SJCRH30 (cell line): ENCODE measurements at regions not wholly inside any gene's neighbourhood (a gene's known extent, or its start where the extent isn't known, plus 50 kb on each side); places are given as distances from the start of the nearest gene placed in this dataset.
"Not testable (repeated sequence)": the region's sequence is repeated elsewhere in the genome, so short reads cannot be mapped to it uniquely, and the experiment has no call there.

ENCODE experiments used
- DNase-seq, 2 experiments: peaks; one replicate each; pipeline ENCODE4 v3.0.0-alpha.2; 2015 to 2020
- H3K27ac ChIP-seq: fragments of 250-450 bp; sonication (Bioruptor Pico); 2 replicates; pipeline ENCODE4 v1.5.1; 2020; ENCODE audit warnings: mild to moderate bottlenecking, moderate library complexity
- H3K27me3 ChIP-seq: fragments of 250-450 bp; sonication (Bioruptor Pico); 2 replicates; pipeline ENCODE4 v1.5.1; 2020; ENCODE audit warnings: mild to moderate bottlenecking, moderate library complexity
- H3K36me3 ChIP-seq: fragments of 250-450 bp; sonication (Bioruptor Pico); 2 replicates; pipeline ENCODE4 v1.5.1; 2020; ENCODE audit warnings: mild to moderate bottlenecking, moderate library complexity
- H3K4me1 ChIP-seq: fragments of 250-450 bp; sonication (Bioruptor Pico); 2 replicates; pipeline ENCODE4 v1.5.1; 2020; ENCODE audit warnings: mild to moderate bottlenecking, moderate library complexity
- H3K4me3 ChIP-seq: fragments of 250-450 bp; sonication (Bioruptor Pico); 2 replicates; pipeline ENCODE4 v1.5.1; 2020; ENCODE audit warnings: mild to moderate bottlenecking, moderate library complexity
- H3K9me3 ChIP-seq: fragments of 250-450 bp; sonication (Bioruptor Pico); replicated peaks from 2 replicates; pipeline ENCODE4 v1.5.1; 2020; ENCODE audit warnings: mild to moderate bottlenecking, moderate library complexity

GRCh38 chr10:130507461-130507860 lies 371.3 kb downstream of the GLRX3 start:
- H3K27ac ChIP-seq = no peak overlapping the region
- no peaks in the 10 kb centered on the region for H3K4me1 ChIP-seq
- H3K9me3 ChIP-seq = no peaks in the 10 kb centered on the region
- H3K27me3 ChIP-seq = no peaks in the 10 kb centered on the region
- H3K36me3 ChIP-seq = no peaks in the 10 kb centered on the region
- DNase-seq = no peak
- H3K4me3 ChIP-seq = no peak overlapping the region

DNA sequence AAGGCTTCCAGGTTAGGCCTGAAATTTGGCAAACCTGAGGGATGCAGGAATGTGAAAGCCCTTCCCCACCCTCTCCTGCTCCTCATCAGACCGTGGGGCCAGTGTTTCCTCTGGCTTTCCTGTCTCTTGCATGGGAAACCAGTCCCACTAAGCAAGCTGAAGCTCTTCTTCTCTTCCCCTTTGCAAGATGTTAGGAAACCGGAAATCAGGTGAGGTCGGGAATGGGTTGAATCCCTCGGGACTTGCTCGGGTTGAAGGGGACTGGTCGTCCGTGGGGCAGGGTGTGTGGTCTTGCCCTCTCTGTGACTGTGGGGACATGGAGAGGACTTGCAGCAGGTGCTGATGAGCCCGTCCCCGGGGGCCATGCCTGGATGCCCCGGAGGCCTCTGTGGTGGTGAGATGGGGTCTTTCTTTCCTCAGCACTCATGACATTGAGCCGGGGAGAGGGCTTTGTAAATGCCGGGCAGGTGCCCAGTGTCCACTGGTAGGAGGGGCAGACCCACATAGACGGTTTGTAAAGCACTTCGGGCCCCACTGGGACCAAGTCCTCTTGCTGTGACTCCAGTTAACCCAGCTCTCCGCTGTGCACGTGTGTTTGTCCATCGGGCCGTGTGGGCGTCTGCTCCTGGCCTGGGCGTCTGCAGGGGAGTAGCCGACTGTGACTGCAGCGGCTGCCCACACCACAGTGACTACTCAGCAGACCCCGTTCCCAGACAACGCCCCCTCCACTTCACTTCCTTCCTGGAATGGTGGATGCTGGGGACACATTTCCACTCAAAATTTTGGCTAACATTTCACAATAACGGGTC lies 373.9 kb downstream of the GLRX3 start:
- H3K4me3 ChIP-seq = no peak overlapping the region
- H3K27ac ChIP-seq = no peak overlapping the region
- no peaks in the 10 kb centered on the region for H3K4me1 ChIP-seq
- H3K27me3 ChIP-seq = no peaks in the 10 kb centered on the region
- DNase-seq = no peak
- H3K36me3 ChIP-seq = no peaks in the 10 kb centered on the region
- no peaks in the 10 kb centered on the region for H3K9me3 ChIP-seq

DNA sequence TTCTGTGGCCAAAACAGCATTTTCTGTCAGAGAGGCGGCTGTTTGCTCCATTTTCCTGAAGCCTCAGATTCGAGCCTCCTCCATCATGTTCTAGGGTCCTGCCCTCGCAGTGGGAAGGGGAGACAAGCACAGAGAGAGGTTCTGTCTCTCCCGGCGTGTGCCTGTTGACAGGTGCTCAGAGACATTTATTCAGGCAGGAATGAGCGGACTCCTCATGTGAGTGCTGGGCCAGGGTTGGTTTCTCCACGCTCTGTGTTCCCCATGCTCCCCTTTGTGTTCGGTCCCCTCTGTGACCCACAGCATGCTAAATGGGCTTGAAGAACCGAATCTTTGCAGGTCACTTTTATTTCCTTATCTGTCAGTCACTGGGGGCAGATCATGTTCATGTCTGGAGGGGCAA lies 374.6 kb downstream of the GLRX3 start:
- no peaks in the 10 kb centered on the region for H3K4me1 ChIP-seq
- no peaks in the 10 kb centered on the region for H3K36me3 ChIP-seq
- H3K9me3 ChIP-seq = no peaks in the 10 kb centered on the region
- no peak for DNase-seq
- no peak overlapping the region for H3K27ac ChIP-seq
- no peak overlapping the region for H3K4me3 ChIP-seq
- no peaks in the 10 kb centered on the region for H3K27me3 ChIP-seq

- H3K4me1 ChIP-seq = no peaks in the 10 kb centered on the region
- no peaks in the 10 kb centered on the region for H3K9me3 ChIP-seq
- DNase-seq = no peak
- H3K27ac ChIP-seq = no peak overlapping the region
- H3K36me3 ChIP-seq = no peaks in the 10 kb centered on the region
- H3K27me3 ChIP-seq = no peaks in the 10 kb centered on the region
- no peak overlapping the region for H3K4me3 ChIP-seq
Observed at GRCh38 chr10:130511766-130512165, 375.6 kb downstream of the GLRX3 start.

- no peaks in the 10 kb centered on the region for H3K4me1 ChIP-seq
- no peak for DNase-seq
- no peaks in the 10 kb centered on the region for H3K27me3 ChIP-seq
- H3K27ac ChIP-seq = no peak overlapping the region
- H3K36me3 ChIP-seq = no peaks in the 10 kb centered on the region
- no peak overlapping the region for H3K4me3 ChIP-seq
- no peaks in the 10 kb centered on the region for H3K9me3 ChIP-seq
Observed at GRCh38 chr10:130512936-130513335, 376.7 kb downstream of the GLRX3 start.

DNA sequence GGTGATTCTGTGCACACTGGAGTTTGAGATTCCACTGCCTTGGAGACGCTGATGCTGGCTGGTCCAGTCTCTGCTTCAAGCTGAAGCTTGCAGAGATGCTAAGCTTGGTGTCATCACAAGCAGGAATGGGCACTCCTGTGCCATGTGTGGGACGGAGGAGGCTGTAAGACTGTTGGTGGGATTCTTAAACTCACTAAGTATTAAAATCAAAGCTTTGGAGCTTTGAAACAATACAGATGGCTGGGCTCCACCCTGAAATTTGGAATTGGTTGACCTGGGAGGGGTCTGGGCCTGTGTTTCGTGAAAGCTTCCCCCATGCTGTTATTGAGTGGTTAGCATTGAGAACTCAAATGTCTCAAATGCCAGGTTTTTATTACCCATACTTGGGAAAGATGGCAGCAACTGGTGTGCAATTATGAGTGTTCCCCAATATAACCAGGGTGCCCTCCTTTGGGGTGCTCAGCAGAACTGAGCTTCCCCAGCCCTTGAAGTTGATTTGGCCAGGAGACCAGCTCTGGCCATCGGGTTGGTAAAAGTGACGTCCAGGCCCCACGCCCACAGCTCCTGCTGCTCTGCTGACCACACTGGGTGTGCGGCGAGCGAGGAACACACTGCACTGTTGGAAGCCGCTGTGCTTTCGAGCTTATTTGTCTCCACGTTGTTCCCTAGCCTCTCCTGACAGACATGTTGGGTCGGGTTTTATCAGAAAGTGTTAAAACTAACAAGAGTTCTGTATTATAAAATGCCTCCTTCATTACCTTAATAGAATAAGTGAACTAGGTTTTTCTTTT lies 377.7 kb downstream of the GLRX3 start:
- no peak for DNase-seq
- no peak overlapping the region for H3K27ac ChIP-seq
- no peaks in the 10 kb centered on the region for H3K27me3 ChIP-seq
- no peaks in the 10 kb centered on the region for H3K36me3 ChIP-seq
- no peaks in the 10 kb centered on the region for H3K9me3 ChIP-seq
- no peak overlapping the region for H3K4me3 ChIP-seq
- H3K4me1 ChIP-seq = no peaks in the 10 kb centered on the region

DNA sequence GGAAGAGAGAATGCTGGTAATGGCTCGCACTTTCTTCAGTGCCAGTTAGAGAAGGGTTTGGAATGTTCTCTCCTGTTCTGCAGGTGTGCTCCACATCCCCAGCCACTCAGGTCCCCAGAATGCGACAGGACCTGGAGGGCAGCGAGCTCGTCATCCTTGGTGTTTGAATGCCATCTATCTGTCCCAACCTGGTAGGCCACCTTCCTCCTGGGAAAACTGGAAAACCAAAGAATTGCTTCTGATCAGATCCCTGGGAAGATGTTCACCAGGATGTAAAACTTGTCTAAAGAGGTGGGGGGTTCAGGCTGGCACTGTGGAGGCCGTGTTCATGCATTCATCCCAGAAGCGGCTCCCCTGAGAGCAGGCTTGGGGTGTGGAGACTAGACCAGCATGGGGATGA lies 379.5 kb downstream of the GLRX3 start:
- Histone ChIP-seq H3K36me3 (no peaks in the 10 kb centered on the region), H3K27ac (no peak overlapping the region), H3K27me3 (no peaks in the 10 kb centered on the region), H3K9me3 (no peaks in the 10 kb centered on the region), H3K4me3 (no peak overlapping the region), H3K4me1 (no peaks in the 10 kb centered on the region)
- no peak for DNase-seq

GRCh38 chr10:130516141-130516735 lies 380.0 kb downstream of the GLRX3 start:
- no peaks in the 10 kb centered on the region for H3K27me3 ChIP-seq
- no peak overlapping the region for H3K4me3 ChIP-seq
- no peaks in the 10 kb centered on the region for H3K9me3 ChIP-seq
- no peaks in the 10 kb centered on the region for H3K4me1 ChIP-seq
- DNase-seq = no peak
- no peaks in the 10 kb centered on the region for H3K36me3 ChIP-seq
- H3K27ac ChIP-seq = no peak overlapping the region

DNA sequence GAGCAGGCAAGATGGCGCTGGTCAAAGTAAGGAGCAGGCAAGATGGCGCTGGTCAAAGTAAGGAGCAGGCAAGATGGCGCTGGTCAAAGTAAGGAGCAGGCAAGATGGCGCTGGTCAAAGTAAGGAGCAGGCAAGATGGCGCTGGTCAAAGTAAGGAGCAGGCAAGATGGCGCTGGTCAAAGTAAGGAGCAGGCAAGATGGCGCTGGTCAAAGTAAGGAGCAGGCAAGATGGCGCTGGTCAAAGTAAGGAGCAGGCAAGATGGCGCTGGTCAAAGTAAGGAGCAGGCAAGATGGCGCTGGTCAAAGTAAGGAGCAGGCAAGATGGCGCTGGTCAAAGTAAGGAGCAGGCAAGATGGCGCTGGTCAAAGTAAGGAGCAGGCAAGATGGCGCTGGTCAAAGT lies 382.7 kb downstream of the GLRX3 start:
- H3K27ac ChIP-seq, H3K4me3 ChIP-seq, H3K4me1 ChIP-seq, H3K27me3 ChIP-seq, DNase-seq, H3K9me3 ChIP-seq, H3K36me3 ChIP-seq: not testable (repeated sequence)

- H3K27ac ChIP-seq = no peak overlapping the region
- DNase-seq = no peak
- H3K4me3 ChIP-seq = no peak overlapping the region
- no peaks in the 10 kb centered on the region for H3K4me1 ChIP-seq
- no peaks in the 10 kb centered on the region for H3K36me3 ChIP-seq
- H3K27me3 ChIP-seq = no peaks in the 10 kb centered on the region
- H3K9me3 ChIP-seq = no peaks in the 10 kb centered on the region
Observed at GRCh38 chr10:130519791-130520190, 383.6 kb downstream of the GLRX3 start.

DNA sequence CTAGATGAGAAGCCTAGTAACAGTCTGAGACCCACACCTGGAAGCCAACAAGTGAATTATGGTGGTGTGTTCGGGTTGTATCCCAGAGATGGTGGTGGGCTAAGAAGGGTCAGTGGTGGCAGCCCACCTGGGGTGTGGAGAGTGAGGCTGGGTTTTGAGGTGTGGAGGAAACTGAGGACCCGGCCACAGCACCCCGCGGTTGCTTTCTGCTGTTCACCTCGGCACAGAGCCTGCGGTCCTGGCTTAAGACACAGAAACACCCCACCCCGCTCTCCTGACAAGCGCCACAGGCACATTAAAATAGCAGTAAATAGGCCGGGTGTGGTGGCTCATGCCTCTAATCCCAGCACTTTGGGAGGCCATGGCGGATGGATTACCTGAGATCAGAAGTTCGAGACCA lies 395.1 kb downstream of the GLRX3 start:
- Histone ChIP-seq H3K27ac (no peak overlapping the region), H3K4me1 (no peaks in the 10 kb centered on the region), H3K27me3 (no peaks in the 10 kb centered on the region), H3K36me3 (no peaks in the 10 kb centered on the region), H3K4me3 (no peak overlapping the region), H3K9me3 (no peaks in the 10 kb centered on the region)
- no peak for DNase-seq

- no peaks in the 10 kb centered on the region for H3K36me3 ChIP-seq
- no peaks in the 10 kb centered on the region for H3K27me3 ChIP-seq
- no peaks in the 10 kb centered on the region for H3K4me1 ChIP-seq
- no peak for DNase-seq
- H3K9me3 ChIP-seq = no peaks in the 10 kb centered on the region
- H3K27ac ChIP-seq = no peak overlapping the region
- H3K4me3 ChIP-seq = no peak overlapping the region
Observed at GRCh38 chr10:130541090-130541489, 404.9 kb downstream of the GLRX3 start.

- H3K27ac ChIP-seq = no peak overlapping the region
- DNase-seq = no peak
- no peaks in the 10 kb centered on the region for H3K9me3 ChIP-seq
- H3K27me3 ChIP-seq = no peaks in the 10 kb centered on the region
- no peaks in the 10 kb centered on the region for H3K36me3 ChIP-seq
- H3K4me1 ChIP-seq = no peaks in the 10 kb centered on the region
- no peak overlapping the region for H3K4me3 ChIP-seq
Observed at GRCh38 chr10:130542761-130543160, 406.6 kb downstream of the GLRX3 start.

- H3K36me3 ChIP-seq = no peaks in the 10 kb centered on the region
- H3K27me3 ChIP-seq = no peaks in the 10 kb centered on the region
- H3K27ac ChIP-seq = no peak overlapping the region
- no peak for DNase-seq
- no peaks in the 10 kb centered on the region for H3K4me1 ChIP-seq
- no peaks in the 10 kb centered on the region for H3K9me3 ChIP-seq
- no peak overlapping the region for H3K4me3 ChIP-seq
Observed at GRCh38 chr10:130543794-130544193, 407.6 kb downstream of the GLRX3 start.

- Histone ChIP-seq H3K36me3 (no peaks in the 10 kb centered on the region), H3K9me3 (no peaks in the 10 kb centered on the region), H3K27ac (no peak overlapping the region), H3K4me1 (no peaks in the 10 kb centered on the region), H3K27me3 (no peaks in the 10 kb centered on the region), H3K4me3 (no peak overlapping the region)
- peak in 1 of 2 experiments; percentile 5 for DNase-seq
Observed at GRCh38 chr10:130545122-130545521, 408.9 kb downstream of the GLRX3 start.
